ENCODE measurements at regions not wholly inside any gene's neighbourhood (a gene's known extent, or its start where the extent isn't known, plus 50 kb on each side); places are given as distances from the start of the nearest gene placed in this dataset.

- TF ChIP-seq CTCF (IDR thresholded peaks at IDR 0.05; ENCODE audit: insufficient read depth, low read depth, low read length) (no peak), EZH2 (IDR thresholded peaks at IDR 0.05; ENCODE audit: insufficient read depth, low read length) (no peak)
Measured at GRCh38 chr4:182017038-182017437, 226.2 kb upstream of the TENM3 start.
